ENCODE measurements at regions not wholly inside any gene's neighbourhood (a gene's known extent, or its start where the extent isn't known, plus 50 kb on each side); places are given as distances from the start of the nearest gene placed in this dataset.

DNA sequence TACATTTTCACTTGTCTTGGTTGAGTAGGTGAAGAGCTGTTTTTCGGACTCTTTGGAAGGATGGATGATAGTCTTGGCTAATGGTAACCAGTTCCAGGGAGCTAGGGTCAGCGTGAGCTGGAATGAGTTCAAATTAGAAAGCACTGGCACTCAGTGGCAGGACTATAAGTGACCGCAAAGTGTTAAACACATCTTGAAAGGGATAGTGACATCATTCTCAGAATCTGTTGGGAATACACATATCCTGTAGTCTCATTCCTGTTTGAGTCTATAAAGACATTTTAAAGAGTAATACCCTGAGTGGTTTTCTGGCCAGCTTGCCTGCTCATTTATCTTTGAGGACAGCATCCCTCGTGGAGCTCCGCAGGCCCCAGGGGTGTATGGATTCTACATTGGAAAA, 56.7 kb upstream of the TMEM248 start:
- TF ChIP-seq, protein P1, sequence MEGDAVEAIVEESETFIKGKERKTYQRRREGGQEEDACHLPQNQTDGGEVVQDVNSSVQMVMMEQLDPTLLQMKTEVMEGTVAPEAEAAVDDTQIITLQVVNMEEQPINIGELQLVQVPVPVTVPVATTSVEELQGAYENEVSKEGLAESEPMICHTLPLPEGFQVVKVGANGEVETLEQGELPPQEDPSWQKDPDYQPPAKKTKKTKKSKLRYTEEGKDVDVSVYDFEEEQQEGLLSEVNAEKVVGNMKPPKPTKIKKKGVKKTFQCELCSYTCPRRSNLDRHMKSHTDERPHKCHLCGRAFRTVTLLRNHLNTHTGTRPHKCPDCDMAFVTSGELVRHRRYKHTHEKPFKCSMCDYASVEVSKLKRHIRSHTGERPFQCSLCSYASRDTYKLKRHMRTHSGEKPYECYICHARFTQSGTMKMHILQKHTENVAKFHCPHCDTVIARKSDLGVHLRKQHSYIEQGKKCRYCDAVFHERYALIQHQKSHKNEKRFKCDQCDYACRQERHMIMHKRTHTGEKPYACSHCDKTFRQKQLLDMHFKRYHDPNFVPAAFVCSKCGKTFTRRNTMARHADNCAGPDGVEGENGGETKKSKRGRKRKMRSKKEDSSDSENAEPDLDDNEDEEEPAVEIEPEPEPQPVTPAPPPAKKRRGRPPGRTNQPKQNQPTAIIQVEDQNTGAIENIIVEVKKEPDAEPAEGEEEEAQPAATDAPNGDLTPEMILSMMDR (IDR thresholded peaks at IDR 0.05; ENCODE audit: low read depth, low read length), result no peak

DNA sequence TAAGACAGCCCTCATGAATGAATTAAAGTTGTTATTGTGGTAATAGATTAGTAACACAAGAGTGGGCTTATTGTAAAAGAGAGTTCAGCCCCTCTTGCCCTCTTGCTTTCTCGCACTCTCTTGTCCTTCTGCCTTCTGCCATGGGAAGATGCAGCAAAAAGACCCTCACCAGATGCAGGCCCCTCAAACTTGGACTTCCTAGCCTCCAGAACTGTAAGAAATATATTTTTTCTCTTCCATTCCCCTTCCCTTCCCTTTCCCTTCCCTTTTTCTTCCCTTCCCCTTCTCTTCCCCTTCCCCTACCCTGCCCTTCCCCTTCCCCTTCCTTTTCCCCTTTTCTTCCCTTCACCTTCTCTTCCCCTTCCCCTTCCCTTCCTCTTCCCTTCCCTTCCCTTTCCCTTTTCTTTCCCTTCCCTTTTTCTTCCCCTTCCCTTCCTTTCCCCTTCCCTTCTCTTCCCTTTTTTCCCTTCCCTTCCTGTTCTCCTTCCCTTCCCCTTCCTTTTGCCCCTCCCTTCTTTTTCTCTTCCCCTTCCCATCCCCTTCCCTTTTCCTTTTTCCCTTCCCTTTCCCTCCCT, 55.6 kb upstream of the TMEM248 start:
- H3K4me3 ChIP-seq (replicated peaks in 1 of 2; ENCODE audit: low read depth in 2 of 2, low read length in 2 of 2), result no peak overlapping the region
- DNase-seq (ENCODE audit: low read depth in 2 of 2), result no peak
- TF ChIP-seq, protein P1 (IDR thresholded peaks at IDR 0.05; ENCODE audit: low read depth, low read length), result no peak

More for the DNA sequence above, 56.7 kb upstream of the TMEM248 start:
- no peak for DNase-seq (ENCODE audit: low read depth in 2 of 2)
- H3K4me3 ChIP-seq (replicated peaks in 1 of 2; ENCODE audit: low read depth in 2 of 2, low read length in 2 of 2), result no peak overlapping the region

DNA sequence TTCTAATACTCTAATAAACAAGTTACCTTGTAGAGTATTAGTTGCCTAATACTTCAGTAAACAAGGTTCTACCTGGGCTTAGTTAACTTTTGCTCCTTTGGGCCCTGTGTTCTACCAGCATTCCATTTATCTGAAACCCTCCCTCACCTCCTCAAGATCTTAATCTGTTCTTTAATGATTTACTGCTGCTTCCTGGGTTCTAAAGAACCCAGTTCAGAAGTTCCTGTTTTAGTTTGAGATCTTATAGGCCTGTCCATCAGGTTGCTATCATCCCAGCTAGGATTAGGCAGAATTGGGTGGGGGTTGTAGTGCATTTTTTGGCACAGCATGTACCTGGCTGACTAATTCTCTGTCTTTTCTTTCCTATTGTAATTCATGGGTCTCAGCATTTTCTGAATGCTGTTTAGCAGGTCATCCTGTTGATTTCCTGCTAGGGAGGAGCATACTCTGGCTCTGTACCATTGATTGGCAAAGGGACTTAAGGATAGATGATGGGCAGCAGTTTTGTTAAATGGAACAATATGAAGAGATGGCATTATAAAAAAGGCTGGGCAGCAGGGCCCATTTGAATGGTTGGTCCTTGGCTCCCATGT, 53.7 kb upstream of the TMEM248 start:
- DNase-seq (ENCODE audit: low read depth in 2 of 2), result no peak
- no peak overlapping the region for H3K4me3 ChIP-seq (replicated peaks in 1 of 2; ENCODE audit: low read depth in 2 of 2, low read length in 2 of 2)
- TF ChIP-seq, protein P1 (IDR thresholded peaks at IDR 0.05; ENCODE audit: low read depth, low read length), result no peak

DNA sequence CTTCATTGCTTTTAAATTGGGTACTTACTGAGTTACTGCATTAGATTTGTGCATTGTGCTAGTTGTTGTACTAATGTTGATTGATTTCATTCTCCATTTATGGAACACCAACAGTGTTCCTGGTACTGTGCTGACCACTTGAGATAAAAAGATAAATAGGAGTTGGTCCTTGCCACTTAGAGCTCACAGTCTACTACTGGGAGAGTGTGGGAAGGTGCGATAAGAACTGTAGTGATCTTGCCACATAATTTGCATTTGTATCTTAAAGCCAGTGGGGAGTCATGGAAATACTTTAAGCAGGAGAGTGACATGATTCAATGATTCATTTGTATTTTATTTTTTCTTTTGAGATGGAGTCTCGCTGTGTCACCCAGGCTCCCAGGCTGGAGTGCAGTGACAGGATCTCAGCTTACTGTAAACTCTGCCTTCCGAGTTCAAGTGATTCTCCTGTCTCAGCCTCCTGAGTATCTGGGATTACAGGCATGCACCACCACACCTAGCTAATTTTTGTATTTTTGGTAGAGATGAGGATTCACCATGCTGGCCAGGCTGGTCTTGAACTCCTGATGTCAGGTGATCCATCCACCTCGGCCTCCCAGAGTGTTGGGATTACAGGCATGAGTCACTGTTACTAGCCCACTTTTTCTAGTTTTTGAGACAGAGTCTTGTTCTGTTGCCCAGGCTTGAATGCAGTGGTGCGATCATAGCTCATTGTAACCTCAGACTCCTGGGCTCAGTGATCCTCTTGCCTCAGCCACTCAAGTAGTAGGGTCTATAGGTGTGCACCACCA, 51.2 kb upstream of the TMEM248 start:
- TF ChIP-seq, protein P1 (IDR thresholded peaks at IDR 0.05; ENCODE audit: low read depth, low read length), result no peak
- DNase-seq (ENCODE audit: low read depth in 2 of 2), result no peak
- H3K4me3 ChIP-seq (replicated peaks in 1 of 2; ENCODE audit: low read depth in 2 of 2, low read length in 2 of 2), result no peak overlapping the region

DNA sequence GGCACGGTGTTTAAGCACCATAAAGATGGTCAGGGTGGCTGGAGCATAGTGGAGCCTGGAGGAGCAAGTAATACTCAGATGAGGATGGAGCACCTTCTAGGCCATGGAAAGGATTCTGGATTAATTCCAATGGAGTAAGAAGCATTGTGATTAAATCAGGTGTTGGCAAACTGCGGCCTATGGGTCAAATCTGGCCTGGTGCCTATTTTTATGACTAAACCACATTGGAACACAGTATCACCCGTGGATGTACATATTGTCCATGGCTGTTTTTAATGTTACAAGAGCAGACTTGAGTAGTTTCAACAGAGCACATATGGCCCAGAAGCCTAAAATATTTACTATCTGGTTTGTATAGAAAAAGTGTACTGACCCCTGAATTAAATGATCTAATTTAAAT, 49.9 kb upstream of the TMEM248 start:
- TF ChIP-seq, protein P1 (IDR thresholded peaks at IDR 0.05; ENCODE audit: low read depth, low read length), result no peak
- no peak overlapping the region for H3K4me3 ChIP-seq (replicated peaks in 1 of 2; ENCODE audit: low read depth in 2 of 2, low read length in 2 of 2)
- peak; percentile 8 to 61 for DNase-seq (ENCODE audit: low read depth in 2 of 2)
